Liver (tissue), 3 donors: ENCODE measurements at regions not wholly inside any gene's neighbourhood (a gene's known extent, or its start where the extent isn't known, plus 50 kb on each side); places are given as distances from the start of the nearest gene placed in this dataset.

ENCODE experiments used
- CTCF ChIP-seq: fragments of 150-350 bp; IDR thresholded peaks from 2 replicates; pipeline ENCODE4 v1.5.1; 2017; ENCODE audit warnings: improper control_type of control experiment, low read depth, low read length; ENCODE audit not compliant: missing input control
- FOXA1 ChIP-seq: IDR thresholded peaks from 2 replicates; pipeline ENCODE4 v1.6.1; 2016; ENCODE audit warnings: antibody characterized with exemption
- MAX ChIP-seq: IDR thresholded peaks from 2 replicates; pipeline ENCODE4 v1.6.1; 2016; ENCODE audit warnings: antibody characterized with exemption
- RAD21 ChIP-seq, 2 donors: IDR thresholded peaks; 2 replicates each; pipeline ENCODE4 v1.6.1; 2016; ENCODE audit warnings: antibody characterized with exemption in 2 of 2, mild to moderate bottlenecking in 2 of 2
- YY1 ChIP-seq: IDR thresholded peaks from 2 replicates; pipeline ENCODE4 v1.6.1; 2016; ENCODE audit warnings: antibody characterized with exemption, mild to moderate bottlenecking
- donor health status: healthy.
- donor health status: healthy.

GRCh38 chr6:148091394-148091793 lies 251.2 kb upstream of the SASH1 start:
- no peak for TF ChIP-seq CTCF
- TF ChIP-seq MAX: no peak
- no peak for TF ChIP-seq RAD21 (IDR thresholded peaks at IDR 0.05)
- no peak for TF ChIP-seq FOXA1
- TF ChIP-seq YY1: no peak
